GM12878 (cell line): ENCODE measurements at regions not wholly inside any gene's neighbourhood (a gene's known extent, or its start where the extent isn't known, plus 50 kb on each side); places are given as distances from the start of the nearest gene placed in this dataset.

Experiments
- EP300 ChIP-seq, 2 experiments: fragments of 150-350 bp in 1 of 2; IDR thresholded peaks; 2 replicates each; pipeline ENCODE4 v1.6.1; 2011 to 2012; ENCODE audit warnings: low read depth in 2 of 2, low read length in 2 of 2, borderline replicate concordance in 1 of 2, improper control_type of control experiment in 1 of 2, inconsistent platforms in 1 of 2; ENCODE audit not compliant: control insufficient read depth in 1 of 2
- EZH2 ChIP-seq: IDR thresholded peaks from 2 replicates; pipeline ENCODE4 v1.6.1; 2012; ENCODE audit warnings: low read depth, mild to moderate bottlenecking, control low read depth, inconsistent platforms, low read length, borderline replicate concordance; ENCODE audit not compliant: control insufficient read depth
- JUND ChIP-seq: IDR thresholded peaks from 2 replicates; pipeline ENCODE4 v1.6.1; 2012; ENCODE audit warnings: low read depth, mild to moderate bottlenecking, low read length, improper control_type of control experiment, moderate library complexity
- MTA3 ChIP-seq: IDR thresholded peaks from 2 replicates; pipeline ENCODE4 v1.6.1; 2012; ENCODE audit warnings: low read length, inconsistent platforms, borderline replicate concordance
- ZZZ3 ChIP-seq: IDR thresholded peaks from 2 replicates; pipeline ENCODE4 v1.6.1; 2011; ENCODE audit warnings: low read depth; ENCODE audit not compliant: control insufficient read depth, insufficient read length
- TF ChIP-seq, protein P1 (sequence below), 3 experiments: IDR thresholded peaks in 2 of 3; conservative IDR thresholded peaks in 1 of 3; 2 replicates each; pipeline ENCODE4 v1.5.1; 2011; ENCODE audit warnings: low read depth in 3 of 3, low read length in 3 of 3, mild to moderate bottlenecking in 3 of 3, control low read depth in 2 of 3, moderate library complexity in 2 of 3, inconsistent platforms in 1 of 3, mixed read lengths in 1 of 3; ENCODE audit not compliant: control insufficient read depth in 2 of 3, insufficient read depth in 1 of 3; ENCODE audit errors: extremely low read depth in 1 of 3
- TF ChIP-seq, protein P2 (sequence below): IDR thresholded peaks from 2 replicates; pipeline ENCODE4 v1.6.1; 2011; ENCODE audit warnings: low read depth, mild to moderate bottlenecking, low read length, moderate library complexity, borderline replicate concordance; ENCODE audit errors: extremely low read depth
- TF ChIP-seq, protein P3 (sequence below): IDR thresholded peaks from 2 replicates; pipeline ENCODE4 v1.6.1; 2012; ENCODE audit warnings: mild to moderate bottlenecking, low read depth, low read length

DNA sequence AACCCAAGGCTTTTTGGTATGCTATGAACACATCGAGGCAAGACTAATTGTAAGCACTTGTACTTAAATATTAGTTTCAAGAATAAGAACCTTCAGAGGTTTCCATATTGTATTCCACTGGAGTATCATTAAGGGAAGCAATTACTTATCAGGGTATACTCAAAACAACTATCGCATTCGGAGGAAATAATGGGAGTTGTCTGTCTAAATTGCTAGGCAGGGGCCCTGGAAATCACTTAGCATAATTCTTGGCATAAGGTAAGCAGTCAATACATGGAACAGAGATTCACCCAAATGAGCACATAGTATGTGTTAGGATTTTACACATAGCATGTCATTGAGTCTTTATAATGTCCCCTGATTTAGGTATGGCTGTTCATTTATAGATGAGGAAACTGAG lies 249.4 kb downstream of the DHX15 start:
- TF ChIP-seq EZH2, result no peak
- TF ChIP-seq EP300 (IDR thresholded peaks at IDR 0.05; ENCODE audit: borderline replicate concordance in 1 of 2, control insufficient read depth in 1 of 2, low read depth in 2 of 2, low read length in 2 of 2), result no peak
- TF ChIP-seq, protein P1, sequence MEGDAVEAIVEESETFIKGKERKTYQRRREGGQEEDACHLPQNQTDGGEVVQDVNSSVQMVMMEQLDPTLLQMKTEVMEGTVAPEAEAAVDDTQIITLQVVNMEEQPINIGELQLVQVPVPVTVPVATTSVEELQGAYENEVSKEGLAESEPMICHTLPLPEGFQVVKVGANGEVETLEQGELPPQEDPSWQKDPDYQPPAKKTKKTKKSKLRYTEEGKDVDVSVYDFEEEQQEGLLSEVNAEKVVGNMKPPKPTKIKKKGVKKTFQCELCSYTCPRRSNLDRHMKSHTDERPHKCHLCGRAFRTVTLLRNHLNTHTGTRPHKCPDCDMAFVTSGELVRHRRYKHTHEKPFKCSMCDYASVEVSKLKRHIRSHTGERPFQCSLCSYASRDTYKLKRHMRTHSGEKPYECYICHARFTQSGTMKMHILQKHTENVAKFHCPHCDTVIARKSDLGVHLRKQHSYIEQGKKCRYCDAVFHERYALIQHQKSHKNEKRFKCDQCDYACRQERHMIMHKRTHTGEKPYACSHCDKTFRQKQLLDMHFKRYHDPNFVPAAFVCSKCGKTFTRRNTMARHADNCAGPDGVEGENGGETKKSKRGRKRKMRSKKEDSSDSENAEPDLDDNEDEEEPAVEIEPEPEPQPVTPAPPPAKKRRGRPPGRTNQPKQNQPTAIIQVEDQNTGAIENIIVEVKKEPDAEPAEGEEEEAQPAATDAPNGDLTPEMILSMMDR (IDR thresholded peaks at IDR 0.05 in 2 of 3, conservative IDR thresholded peaks at IDR 0.05 in 1 of 3; ENCODE audit: control insufficient read depth in 2 of 3, extremely low read depth in 1 of 3, insufficient read depth in 1 of 3, low read depth in 3 of 3, low read length in 3 of 3), result no peak
- no peak for TF ChIP-seq ZZZ3
- no peak for TF ChIP-seq MTA3
- TF ChIP-seq, protein P2, sequence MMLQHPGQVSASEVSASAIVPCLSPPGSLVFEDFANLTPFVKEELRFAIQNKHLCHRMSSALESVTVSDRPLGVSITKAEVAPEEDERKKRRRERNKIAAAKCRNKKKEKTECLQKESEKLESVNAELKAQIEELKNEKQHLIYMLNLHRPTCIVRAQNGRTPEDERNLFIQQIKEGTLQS, result no peak
- TF ChIP-seq JUND, result no peak
- TF ChIP-seq, protein P3, sequence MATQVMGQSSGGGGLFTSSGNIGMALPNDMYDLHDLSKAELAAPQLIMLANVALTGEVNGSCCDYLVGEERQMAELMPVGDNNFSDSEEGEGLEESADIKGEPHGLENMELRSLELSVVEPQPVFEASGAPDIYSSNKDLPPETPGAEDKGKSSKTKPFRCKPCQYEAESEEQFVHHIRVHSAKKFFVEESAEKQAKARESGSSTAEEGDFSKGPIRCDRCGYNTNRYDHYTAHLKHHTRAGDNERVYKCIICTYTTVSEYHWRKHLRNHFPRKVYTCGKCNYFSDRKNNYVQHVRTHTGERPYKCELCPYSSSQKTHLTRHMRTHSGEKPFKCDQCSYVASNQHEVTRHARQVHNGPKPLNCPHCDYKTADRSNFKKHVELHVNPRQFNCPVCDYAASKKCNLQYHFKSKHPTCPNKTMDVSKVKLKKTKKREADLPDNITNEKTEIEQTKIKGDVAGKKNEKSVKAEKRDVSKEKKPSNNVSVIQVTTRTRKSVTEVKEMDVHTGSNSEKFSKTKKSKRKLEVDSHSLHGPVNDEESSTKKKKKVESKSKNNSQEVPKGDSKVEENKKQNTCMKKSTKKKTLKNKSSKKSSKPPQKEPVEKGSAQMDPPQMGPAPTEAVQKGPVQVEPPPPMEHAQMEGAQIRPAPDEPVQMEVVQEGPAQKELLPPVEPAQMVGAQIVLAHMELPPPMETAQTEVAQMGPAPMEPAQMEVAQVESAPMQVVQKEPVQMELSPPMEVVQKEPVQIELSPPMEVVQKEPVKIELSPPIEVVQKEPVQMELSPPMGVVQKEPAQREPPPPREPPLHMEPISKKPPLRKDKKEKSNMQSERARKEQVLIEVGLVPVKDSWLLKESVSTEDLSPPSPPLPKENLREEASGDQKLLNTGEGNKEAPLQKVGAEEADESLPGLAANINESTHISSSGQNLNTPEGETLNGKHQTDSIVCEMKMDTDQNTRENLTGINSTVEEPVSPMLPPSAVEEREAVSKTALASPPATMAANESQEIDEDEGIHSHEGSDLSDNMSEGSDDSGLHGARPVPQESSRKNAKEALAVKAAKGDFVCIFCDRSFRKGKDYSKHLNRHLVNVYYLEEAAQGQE, result no peak
